Fibroblast of lung (primary cell): ENCODE measurements at regions not wholly inside any gene's neighbourhood (a gene's known extent, or its start where the extent isn't known, plus 50 kb on each side); places are given as distances from the start of the nearest gene placed in this dataset.
A peak's percentile ranks its signal among the peaks of the same experiment; 100 is the strongest.

Source experiments
- DNase-seq, 2 donors: peaks; one replicate each; pipeline versions ENCODE4 v3.0.0 to v3.0.0-alpha.2; 2010; ENCODE audit warnings: low read depth in 2 of 2
- H2AFZ ChIP-seq: 2 replicates; pipeline ENCODE4 v1.5.1; 2012; ENCODE audit warnings: low read length, control low read depth, inconsistent platforms
- H3K27ac ChIP-seq: 2 replicates; pipeline ENCODE4 v1.5.1; 2011; ENCODE audit warnings: low read length, control low read depth; ENCODE audit not compliant: insufficient read depth
- H3K27me3 ChIP-seq: 2 replicates; pipeline ENCODE4 v1.5.1; 2011; ENCODE audit warnings: mild to moderate bottlenecking, low read length; ENCODE audit not compliant: control insufficient read depth, insufficient read depth
- H3K36me3 ChIP-seq: 2 replicates; pipeline ENCODE4 v1.5.1; 2011; ENCODE audit warnings: low read length; ENCODE audit not compliant: control insufficient read depth, insufficient read depth
- H3K4me1 ChIP-seq: 2 replicates; pipeline ENCODE4 v1.5.1; 2011; ENCODE audit warnings: low read length; ENCODE audit not compliant: control insufficient read depth, insufficient read depth; ENCODE audit errors: extremely low read depth
- H3K4me2 ChIP-seq: 2 replicates; pipeline ENCODE4 v1.5.1; 2011; ENCODE audit warnings: low read length, control low read depth; ENCODE audit not compliant: insufficient read depth; ENCODE audit errors: extremely low read depth
- H3K4me3 ChIP-seq, 4 experiments: fragments of 200-600 bp in 1 of 4; sonication (generic) in 1 of 4; replicated peaks in 1 of 4; 2 replicates each; pipeline ENCODE4 v1.5.1; 2011 to 2016; ENCODE audit warnings: low read length in 4 of 4, low read depth in 3 of 4, mild to moderate bottlenecking in 3 of 4, control low read depth in 2 of 4, inconsistent platforms in 1 of 4, mixed read lengths in 1 of 4; ENCODE audit not compliant: insufficient read depth in 1 of 4; ENCODE audit errors: control extremely low read depth in 1 of 4
- H3K79me2 ChIP-seq: 2 replicates; pipeline ENCODE4 v1.5.1; 2012; ENCODE audit warnings: mild to moderate bottlenecking, low read length, inconsistent platforms; ENCODE audit not compliant: control insufficient read depth, insufficient read depth
- H3K9ac ChIP-seq: 2 replicates; pipeline ENCODE4 v1.5.1; 2011; ENCODE audit warnings: mild to moderate bottlenecking, low read length, control low read depth; ENCODE audit not compliant: insufficient read depth
- H3K9me3 ChIP-seq: 2 replicates; pipeline ENCODE4 v1.5.1; 2012; ENCODE audit warnings: low read depth, low read length; ENCODE audit not compliant: control insufficient read depth, insufficient read depth
- H4K20me1 ChIP-seq: 2 replicates; pipeline ENCODE4 v1.5.1; 2011; ENCODE audit warnings: low read length; ENCODE audit not compliant: control insufficient read depth, insufficient read depth; ENCODE audit errors: extremely low read depth
- EZH2 ChIP-seq: IDR thresholded peaks from 2 replicates; pipeline ENCODE4 v1.5.1; 2012; ENCODE audit warnings: low read length, control low read depth, mild to moderate bottlenecking; ENCODE audit errors: missing control alignments
- TF ChIP-seq, protein P1 (sequence below), 2 donors: IDR thresholded peaks in 1 of 2; conservative IDR thresholded peaks in 1 of 2; 1 replicate in 1 of 2; 2 replicates in 1 of 2; pipeline ENCODE4 v1.5.1; 2011 to 2012; ENCODE audit warnings: low read length in 2 of 2, control low read depth in 1 of 2, inconsistent platforms in 1 of 2, low read depth in 1 of 2, mild to moderate bottlenecking in 1 of 2

GRCh38 chr5:125576822-125577221 lies 830.4 kb upstream of the ZNF608 start:
- Histone ChIP-seq H3K4me2 (no peak overlapping the region), H3K4me1 (no peaks in the 10 kb centered on the region), H4K20me1 (no peaks in the 10 kb centered on the region), H2AFZ (no peak overlapping the region), H3K4me3 (no peak overlapping the region), H3K9ac (no peak overlapping the region), H3K36me3 (no peaks in the 10 kb centered on the region), H3K9me3 (no peaks in the 10 kb centered on the region), H3K27ac (no peak overlapping the region), H3K27me3 (no peaks in the 10 kb centered on the region), H3K79me2 (no peaks in the 10 kb centered on the region)
- TF ChIP-seq, protein P1, sequence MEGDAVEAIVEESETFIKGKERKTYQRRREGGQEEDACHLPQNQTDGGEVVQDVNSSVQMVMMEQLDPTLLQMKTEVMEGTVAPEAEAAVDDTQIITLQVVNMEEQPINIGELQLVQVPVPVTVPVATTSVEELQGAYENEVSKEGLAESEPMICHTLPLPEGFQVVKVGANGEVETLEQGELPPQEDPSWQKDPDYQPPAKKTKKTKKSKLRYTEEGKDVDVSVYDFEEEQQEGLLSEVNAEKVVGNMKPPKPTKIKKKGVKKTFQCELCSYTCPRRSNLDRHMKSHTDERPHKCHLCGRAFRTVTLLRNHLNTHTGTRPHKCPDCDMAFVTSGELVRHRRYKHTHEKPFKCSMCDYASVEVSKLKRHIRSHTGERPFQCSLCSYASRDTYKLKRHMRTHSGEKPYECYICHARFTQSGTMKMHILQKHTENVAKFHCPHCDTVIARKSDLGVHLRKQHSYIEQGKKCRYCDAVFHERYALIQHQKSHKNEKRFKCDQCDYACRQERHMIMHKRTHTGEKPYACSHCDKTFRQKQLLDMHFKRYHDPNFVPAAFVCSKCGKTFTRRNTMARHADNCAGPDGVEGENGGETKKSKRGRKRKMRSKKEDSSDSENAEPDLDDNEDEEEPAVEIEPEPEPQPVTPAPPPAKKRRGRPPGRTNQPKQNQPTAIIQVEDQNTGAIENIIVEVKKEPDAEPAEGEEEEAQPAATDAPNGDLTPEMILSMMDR (conservative IDR thresholded peaks at IDR 0.05 in 1 of 2, IDR thresholded peaks at IDR 0.05 in 1 of 2; ENCODE audit: low read depth in 1 of 2, low read length in 2 of 2): no peak
- TF ChIP-seq EZH2: no peak
- DNase-seq: peak in 1 of 2 donors; percentile 31

GRCh38 chr5:125578551-125578950 lies 832.1 kb upstream of the ZNF608 start:
- Histone ChIP-seq H2AFZ (no peak overlapping the region), H3K4me3 (no peak overlapping the region), H3K79me2 (no peaks in the 10 kb centered on the region), H3K4me1 (peaks cover 2% of the 10 kb centered on the region), H4K20me1 (no peaks in the 10 kb centered on the region), H3K27ac (no peak overlapping the region), H3K27me3 (no peaks in the 10 kb centered on the region), H3K36me3 (no peaks in the 10 kb centered on the region), H3K9me3 (no peaks in the 10 kb centered on the region), H3K4me2 (no peak overlapping the region), H3K9ac (no peak overlapping the region)
- peak in 1 of 2 donors; percentile 63 for DNase-seq
- TF ChIP-seq EZH2: no peak
- TF ChIP-seq, protein P1 (conservative IDR thresholded peaks at IDR 0.05 in 1 of 2, IDR thresholded peaks at IDR 0.05 in 1 of 2; ENCODE audit: low read depth in 1 of 2, low read length in 2 of 2): no peak

- no peaks in the 10 kb centered on the region for H3K36me3 ChIP-seq
- no peak for DNase-seq
- no peaks in the 10 kb centered on the region for H3K79me2 ChIP-seq
- no peak overlapping the region for H3K4me3 ChIP-seq
- peaks cover 3% of the 10 kb centered on the region for H3K4me1 ChIP-seq
- no peaks in the 10 kb centered on the region for H4K20me1 ChIP-seq
- no peak overlapping the region for H2AFZ ChIP-seq
- no peak overlapping the region for H3K4me2 ChIP-seq
- H3K27ac ChIP-seq: no peak overlapping the region
- no peak overlapping the region for H3K9ac ChIP-seq
- H3K9me3 ChIP-seq: no peaks in the 10 kb centered on the region
- TF ChIP-seq EZH2: no peak
- TF ChIP-seq, protein P1 (conservative IDR thresholded peaks at IDR 0.05 in 1 of 2, IDR thresholded peaks at IDR 0.05 in 1 of 2; ENCODE audit: low read depth in 1 of 2, low read length in 2 of 2): no peak
- no peaks in the 10 kb centered on the region for H3K27me3 ChIP-seq
Measured at GRCh38 chr5:125579182-125579581, 832.7 kb upstream of the ZNF608 start.
